NCI-H748 (cell line): ENCODE measurements at regions not wholly inside any gene's neighbourhood (a gene's known extent, or its start where the extent isn't known, plus 50 kb on each side); places are given as distances from the start of the nearest gene placed in this dataset.

Experiments used
- DNase-seq: peaks from one replicate; lab custom pipeline; 2025; ENCODE audit not compliant: unreplicated experiment; lab: John Stamatoyannopoulos, UW

DNA sequence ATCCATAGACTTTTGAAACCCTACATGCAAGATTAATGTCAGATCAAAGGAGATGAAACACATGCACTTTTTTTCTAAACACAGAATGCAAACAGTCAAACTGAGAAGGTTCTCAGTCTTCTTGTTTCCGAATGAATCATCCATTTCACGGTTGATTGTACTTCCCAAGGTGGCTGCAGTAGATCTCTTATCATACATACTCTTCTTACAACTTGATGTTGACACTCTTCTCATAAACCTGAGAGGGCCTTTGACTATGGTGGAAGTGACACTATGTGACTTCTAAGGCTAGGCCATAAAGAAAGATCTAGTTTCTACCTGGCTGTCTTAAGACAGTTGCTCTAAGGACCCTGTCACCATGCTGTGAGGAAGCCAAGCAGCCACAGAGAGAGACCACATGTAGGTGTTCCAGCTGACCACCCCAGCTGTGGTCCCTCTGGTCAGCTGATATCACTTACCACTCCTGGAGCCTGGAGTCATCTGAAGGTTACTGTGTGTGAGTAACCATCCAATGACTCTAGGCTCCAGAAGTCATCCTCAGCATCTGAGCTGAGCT, 67.2 kb upstream of the HMGA2 start:
- DNase-seq = no peak

DNA sequence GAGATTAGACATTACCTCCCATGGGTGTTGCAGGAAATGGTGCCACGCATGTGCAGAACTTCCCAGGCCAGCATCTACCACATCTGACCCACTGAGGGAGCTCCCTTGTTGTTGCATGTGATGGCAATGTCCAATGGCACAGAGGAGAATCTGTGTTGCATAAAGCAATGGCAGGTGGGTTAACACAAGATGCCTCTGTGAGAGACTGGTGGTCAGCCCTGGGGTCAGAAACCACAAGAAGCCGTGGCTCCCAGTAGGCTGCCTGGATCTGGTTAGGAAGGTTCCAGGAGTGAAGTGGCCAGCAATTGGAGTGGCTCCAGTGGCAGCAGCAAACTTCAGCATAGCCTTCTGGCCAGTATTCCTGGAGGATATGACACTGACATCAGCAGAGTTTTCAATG, 65.9 kb upstream of the HMGA2 start:
- DNase-seq = no peak

DNA sequence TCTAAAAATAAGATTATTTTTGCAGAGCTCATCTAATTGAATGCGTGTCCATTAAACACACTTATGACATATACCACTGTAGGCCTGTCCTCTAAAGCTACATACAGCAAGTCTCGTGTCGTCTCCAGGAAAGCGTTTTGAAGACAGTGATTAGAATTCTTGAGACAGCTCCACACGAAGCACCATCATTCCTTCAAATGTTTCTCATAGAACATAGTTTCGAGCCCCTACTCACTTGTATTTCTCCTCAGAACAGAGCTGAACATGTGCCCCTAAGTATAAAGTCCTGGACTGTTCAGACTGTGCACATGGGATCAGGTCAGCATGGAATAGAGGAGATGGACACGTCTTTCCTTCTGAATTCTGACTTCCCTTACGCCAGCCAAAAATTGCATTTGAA, 64.5 kb upstream of the HMGA2 start:
- no peak for DNase-seq

DNA sequence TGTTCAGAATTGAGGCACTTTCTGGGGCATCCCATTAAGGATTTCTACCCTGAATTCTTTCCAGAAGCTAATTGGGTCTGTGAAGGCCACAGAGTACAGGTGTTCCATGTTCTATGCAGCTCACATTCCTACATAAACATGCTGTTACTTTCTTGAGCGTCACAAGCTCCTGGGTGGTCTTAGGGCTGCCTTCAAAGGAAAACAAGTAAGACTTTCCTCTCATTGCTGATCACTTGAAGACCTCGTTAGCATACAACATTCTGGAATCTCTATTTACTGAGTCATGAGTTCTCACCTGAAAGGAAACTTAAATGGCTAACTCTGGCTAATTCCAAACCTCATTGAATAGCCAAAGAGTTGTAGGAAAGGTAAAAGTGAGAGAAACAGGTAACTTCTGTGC, 63.0 kb upstream of the HMGA2 start:
- no peak for DNase-seq

DNA sequence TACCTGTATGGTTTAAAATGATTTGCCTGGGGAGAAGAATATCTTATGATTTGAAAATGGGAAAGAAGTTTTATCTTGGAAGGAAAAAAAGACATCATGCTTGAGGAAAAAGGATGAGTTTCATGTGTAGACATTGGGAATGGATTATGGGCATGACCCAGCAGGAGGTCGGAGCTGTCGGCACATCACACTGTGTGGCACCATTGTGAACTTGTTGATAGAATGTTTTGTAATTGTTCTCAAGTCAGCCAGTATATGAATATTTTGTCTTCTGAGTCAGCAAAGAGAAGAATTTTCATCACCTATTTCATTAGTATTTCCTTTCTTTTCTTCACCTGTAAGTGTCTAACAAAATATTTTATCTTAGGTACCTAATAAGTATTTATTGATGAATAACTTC, 60.0 kb upstream of the HMGA2 start:
- no peak for DNase-seq

DNA sequence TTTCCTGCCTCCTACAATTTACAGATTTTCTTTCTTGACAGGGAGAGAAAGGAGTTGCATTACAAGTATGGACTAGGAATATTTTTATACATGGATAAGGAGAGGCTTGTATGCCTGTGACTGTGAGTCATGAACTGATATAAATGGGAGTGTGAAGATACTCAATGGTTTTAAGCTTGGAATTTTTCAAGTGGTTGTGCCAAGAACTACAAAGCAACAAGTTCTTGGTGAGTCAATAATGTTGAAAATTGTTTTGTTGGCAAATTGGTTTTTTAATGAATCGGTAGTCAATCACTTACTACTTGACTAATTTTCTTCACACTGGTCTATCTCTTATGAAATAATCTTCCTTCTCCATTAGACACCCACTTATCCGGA, 58.9 kb upstream of the HMGA2 start:
- DNase-seq = no peak

DNA sequence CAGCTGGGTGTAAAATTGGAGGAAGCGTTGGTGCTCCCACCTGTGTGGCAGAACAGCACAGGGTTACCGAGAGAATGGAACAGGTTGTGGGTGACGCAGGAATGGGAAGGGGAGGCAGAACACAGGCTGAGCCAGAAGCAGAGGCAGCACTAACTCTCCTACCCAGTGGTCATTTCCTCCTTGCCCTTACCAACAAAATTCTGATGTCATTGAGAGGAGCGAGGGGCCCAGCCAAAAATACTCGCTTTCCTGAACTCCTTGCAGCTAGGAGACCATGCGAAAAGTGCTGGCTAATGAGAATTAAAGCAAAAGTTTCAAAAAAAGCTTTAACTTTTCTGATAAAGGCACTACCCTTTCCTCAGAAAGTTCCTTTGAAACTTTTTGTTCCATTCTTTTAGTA, 54.4 kb upstream of the HMGA2 start:
- DNase-seq = no peak
